Left lung (tissue), 4 donors: ENCODE measurements at regions not wholly inside any gene's neighbourhood (a gene's known extent, or its start where the extent isn't known, plus 50 kb on each side); places are given as distances from the start of the nearest gene placed in this dataset.
"Not testable (repeated sequence)": the region's sequence is repeated elsewhere in the genome, so short reads cannot be mapped to it uniquely, and the experiment has no call there.

Experiments
- ATAC-seq: fragments of 200-7000 bp; cut with Tn5 transposase; one replicate; pipeline ENCODE4 v1.9.1; 2020; ENCODE audit warnings: moderate library complexity
- DNase-seq, 4 donors: peaks; one replicate each; pipeline ENCODE4 v3.0.0-alpha.2; 2013 to 2020
- H3K27ac ChIP-seq, 2 donors: fragments of 200-600 bp; sonication (generic) in 1 of 2; one replicate each; pipeline versions ENCODE4 v1.5.0 to v1.8.0; 2020 to 2021
- H3K27me3 ChIP-seq, 2 donors: fragments of 200-600 bp; sonication (generic) in 1 of 2; one replicate each; pipeline versions ENCODE4 v1.5.0 to v1.8.0; 2020 to 2021
- H3K36me3 ChIP-seq, 2 donors: fragments of 200-600 bp; sonication (generic) in 1 of 2; one replicate each; pipeline versions ENCODE4 v1.5.0 to v1.8.0; 2020 to 2021
- H3K4me1 ChIP-seq, 2 donors: fragments of 200-600 bp; one replicate each; pipeline ENCODE4 v1.8.0; 2021
- H3K4me3 ChIP-seq, 2 donors: fragments of 200-600 bp; sonication (generic) in 1 of 2; one replicate each; pipeline versions ENCODE4 v1.5.0 to v1.8.0; 2020 to 2021; ENCODE audit warnings: mild to moderate bottlenecking in 1 of 2
- H3K9me3 ChIP-seq, 2 donors: fragments of 200-600 bp; sonication (generic) in 1 of 2; one replicate each; pipeline versions ENCODE4 v1.5.0 to v1.8.0; 2020 to 2021
- CTCF ChIP-seq, 2 donors: fragments of 200-600 bp; sonication (generic) in 1 of 2; IDR thresholded peaks; one replicate each; pipeline versions ENCODE4 v1.5.0 to v1.8.0; 2021; ENCODE audit warnings: antibody characterized with exemption in 2 of 2
- intact Hi-C, 2 donors: fragments of 100-400 bp; cut with DNase I; formaldehyde crosslinking; loops; one replicate each; pipeline versions ENCODE4 v1.11.2 to v1.14.2; 2022
- donor health status: DM: no; HTN: yes; CAD: no.
- donor health status: DM: no; HTN: no; CAD: no.

GRCh38 chrX:67436867-67437266, 107.0 kb upstream of the AR start:
- ATAC-seq (no peak), DNase-seq (no peak)
- Histone ChIP-seq H3K9me3 (no peaks in the 10 kb centered on the region), H3K27ac (no peak overlapping the region), H3K4me1 (no peaks in the 10 kb centered on the region), H3K27me3 (no peaks in the 10 kb centered on the region), H3K4me3 (no peak overlapping the region), H3K36me3 (no peaks in the 10 kb centered on the region)
- intact Hi-C loops = no loop called here
- no peak for TF ChIP-seq CTCF (IDR thresholded peaks at IDR 0.05)

GRCh38 chrX:67437821-67438220, 106.0 kb upstream of the AR start:
- no peak for TF ChIP-seq CTCF (IDR thresholded peaks at IDR 0.05)

GRCh38 chrX:67475259-67475658, 68.6 kb upstream of the AR start:
- H3K9me3 ChIP-seq, intact Hi-C loops, H3K4me1 ChIP-seq, ATAC-seq, H3K36me3 ChIP-seq, H3K27me3 ChIP-seq, H3K27ac ChIP-seq, H3K4me3 ChIP-seq, DNase-seq: not testable (repeated sequence)

More at GRCh38 chrX:67437821-67438220, 106.0 kb upstream of the AR start:
- no peak for DNase-seq
- no peaks in the 10 kb centered on the region for H3K4me1 ChIP-seq
- H3K9me3 ChIP-seq = no peaks in the 10 kb centered on the region
- H3K36me3 ChIP-seq = no peaks in the 10 kb centered on the region
- no peaks in the 10 kb centered on the region for H3K27me3 ChIP-seq
- intact Hi-C loops = no loop called here
- H3K27ac ChIP-seq = no peak overlapping the region
- no peak for ATAC-seq
- no peak overlapping the region for H3K4me3 ChIP-seq

- no peak for TF ChIP-seq CTCF (IDR thresholded peaks at IDR 0.05)
- H3K4me1 ChIP-seq = no peaks in the 10 kb centered on the region
- no peaks in the 10 kb centered on the region for H3K9me3 ChIP-seq
- no peaks in the 10 kb centered on the region for H3K27me3 ChIP-seq
- no peaks in the 10 kb centered on the region for H3K36me3 ChIP-seq
- DNase-seq = no peak
- H3K4me3 ChIP-seq = no peak overlapping the region
- intact Hi-C loops = no loop called here
- H3K27ac ChIP-seq = no peak overlapping the region
- ATAC-seq = no peak
Measured at GRCh38 chrX:67480789-67481188, 63.0 kb upstream of the AR start.
